A673 (cell line): ENCODE measurements at regions not wholly inside any gene's neighbourhood (a gene's known extent, or its start where the extent isn't known, plus 50 kb on each side); places are given as distances from the start of the nearest gene placed in this dataset.

Experiments used
- EZH2 ChIP-seq: fragments of 200-600 bp; sonication (generic); IDR thresholded peaks from 2 replicates; pipeline ENCODE4 v1.6.1; 2017; ENCODE audit warnings: borderline replicate concordance, low read depth, mild to moderate bottlenecking, mixed read lengths, antibody characterized with exemption, low read length; ENCODE audit not compliant: poor library complexity, severe bottlenecking
- TF ChIP-seq, protein P1 (sequence below): fragments of 300-800, 200-600 bp; sonication (generic); conservative IDR thresholded peaks from 2 replicates; pipeline ENCODE4 v1.5.1; 2017; ENCODE audit warnings: low read depth, mild to moderate bottlenecking, antibody characterized with exemption, low read length, moderate library complexity, mixed read lengths

DNA sequence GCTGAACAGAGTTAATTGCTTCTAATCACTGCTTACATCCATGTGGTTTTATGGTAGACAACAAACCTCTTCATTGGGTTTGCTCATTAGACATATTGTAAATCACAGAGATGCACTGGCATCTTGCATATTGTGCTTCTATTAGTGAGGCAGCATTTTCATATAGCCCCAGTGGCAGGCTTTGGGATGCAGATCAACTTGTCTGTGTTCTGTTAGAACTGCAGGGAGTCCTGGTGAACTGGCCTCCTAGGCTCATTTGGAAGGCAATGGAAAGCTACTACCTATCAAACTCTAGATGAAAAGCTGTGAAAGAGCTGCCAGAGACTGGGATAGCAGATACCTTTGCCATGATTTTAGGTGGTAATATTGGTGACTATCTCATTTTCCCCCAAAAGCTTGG, 108.8 kb downstream of the NAA11 start:
- TF ChIP-seq, protein P1, sequence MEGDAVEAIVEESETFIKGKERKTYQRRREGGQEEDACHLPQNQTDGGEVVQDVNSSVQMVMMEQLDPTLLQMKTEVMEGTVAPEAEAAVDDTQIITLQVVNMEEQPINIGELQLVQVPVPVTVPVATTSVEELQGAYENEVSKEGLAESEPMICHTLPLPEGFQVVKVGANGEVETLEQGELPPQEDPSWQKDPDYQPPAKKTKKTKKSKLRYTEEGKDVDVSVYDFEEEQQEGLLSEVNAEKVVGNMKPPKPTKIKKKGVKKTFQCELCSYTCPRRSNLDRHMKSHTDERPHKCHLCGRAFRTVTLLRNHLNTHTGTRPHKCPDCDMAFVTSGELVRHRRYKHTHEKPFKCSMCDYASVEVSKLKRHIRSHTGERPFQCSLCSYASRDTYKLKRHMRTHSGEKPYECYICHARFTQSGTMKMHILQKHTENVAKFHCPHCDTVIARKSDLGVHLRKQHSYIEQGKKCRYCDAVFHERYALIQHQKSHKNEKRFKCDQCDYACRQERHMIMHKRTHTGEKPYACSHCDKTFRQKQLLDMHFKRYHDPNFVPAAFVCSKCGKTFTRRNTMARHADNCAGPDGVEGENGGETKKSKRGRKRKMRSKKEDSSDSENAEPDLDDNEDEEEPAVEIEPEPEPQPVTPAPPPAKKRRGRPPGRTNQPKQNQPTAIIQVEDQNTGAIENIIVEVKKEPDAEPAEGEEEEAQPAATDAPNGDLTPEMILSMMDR, result no peak
- TF ChIP-seq EZH2, result no peak
